DND-41 (cell line): ENCODE measurements at regions not wholly inside any gene's neighbourhood (a gene's known extent, or its start where the extent isn't known, plus 50 kb on each side); places are given as distances from the start of the nearest gene placed in this dataset.

Experiments
- EZH2 ChIP-seq: IDR thresholded peaks from 3 replicates; pipeline ENCODE4 v1.6.1; 2012; ENCODE audit warnings: borderline replicate concordance, low read depth, mild to moderate bottlenecking, moderate library complexity, low read length, inconsistent platforms; ENCODE audit not compliant: severe bottlenecking
- TF ChIP-seq, protein P1 (sequence below): IDR thresholded peaks from 2 replicates; pipeline ENCODE4 v1.5.1; 2012; ENCODE audit warnings: borderline replicate concordance, low read length, moderate library complexity, mild to moderate bottlenecking; ENCODE audit not compliant: poor library complexity, severe bottlenecking; ENCODE audit errors: extremely low read depth

DNA sequence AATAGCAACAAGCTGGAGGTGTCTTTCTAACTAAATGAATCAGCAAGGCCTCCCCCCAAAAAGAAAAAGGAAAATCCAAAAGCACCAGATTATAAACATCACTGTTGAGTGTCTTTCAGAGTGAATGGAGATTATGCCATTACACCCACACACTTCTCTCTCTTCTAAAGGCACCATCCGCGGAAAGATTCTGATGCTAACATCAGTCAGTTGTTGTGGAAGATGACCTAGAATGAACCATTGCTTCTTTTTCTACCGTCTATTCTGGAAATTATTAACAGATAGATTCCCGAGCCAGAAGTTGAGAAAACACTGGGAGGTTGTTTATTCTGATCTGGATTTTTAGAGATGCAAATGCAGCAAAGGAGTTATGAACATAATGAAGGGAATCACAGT is 60.9 kb upstream of the FAM20A start:
- TF ChIP-seq, protein P1, sequence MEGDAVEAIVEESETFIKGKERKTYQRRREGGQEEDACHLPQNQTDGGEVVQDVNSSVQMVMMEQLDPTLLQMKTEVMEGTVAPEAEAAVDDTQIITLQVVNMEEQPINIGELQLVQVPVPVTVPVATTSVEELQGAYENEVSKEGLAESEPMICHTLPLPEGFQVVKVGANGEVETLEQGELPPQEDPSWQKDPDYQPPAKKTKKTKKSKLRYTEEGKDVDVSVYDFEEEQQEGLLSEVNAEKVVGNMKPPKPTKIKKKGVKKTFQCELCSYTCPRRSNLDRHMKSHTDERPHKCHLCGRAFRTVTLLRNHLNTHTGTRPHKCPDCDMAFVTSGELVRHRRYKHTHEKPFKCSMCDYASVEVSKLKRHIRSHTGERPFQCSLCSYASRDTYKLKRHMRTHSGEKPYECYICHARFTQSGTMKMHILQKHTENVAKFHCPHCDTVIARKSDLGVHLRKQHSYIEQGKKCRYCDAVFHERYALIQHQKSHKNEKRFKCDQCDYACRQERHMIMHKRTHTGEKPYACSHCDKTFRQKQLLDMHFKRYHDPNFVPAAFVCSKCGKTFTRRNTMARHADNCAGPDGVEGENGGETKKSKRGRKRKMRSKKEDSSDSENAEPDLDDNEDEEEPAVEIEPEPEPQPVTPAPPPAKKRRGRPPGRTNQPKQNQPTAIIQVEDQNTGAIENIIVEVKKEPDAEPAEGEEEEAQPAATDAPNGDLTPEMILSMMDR, result no peak
- no peak for TF ChIP-seq EZH2
